ENCODE measurements at regions not wholly inside any gene's neighbourhood (a gene's known extent, or its start where the extent isn't known, plus 50 kb on each side); places are given as distances from the start of the nearest gene placed in this dataset.

- no peak for DNase-seq
Observed at GRCh38 chr12:94777936-94778335, 127.6 kb upstream of the TMCC3 start.

GRCh38 chr12:94775710-94776109, 125.4 kb upstream of the TMCC3 start:
- DNase-seq: no peak

GRCh38 chr12:94771741-94772140, 121.4 kb upstream of the TMCC3 start:
- DNase-seq: no peak

DNA sequence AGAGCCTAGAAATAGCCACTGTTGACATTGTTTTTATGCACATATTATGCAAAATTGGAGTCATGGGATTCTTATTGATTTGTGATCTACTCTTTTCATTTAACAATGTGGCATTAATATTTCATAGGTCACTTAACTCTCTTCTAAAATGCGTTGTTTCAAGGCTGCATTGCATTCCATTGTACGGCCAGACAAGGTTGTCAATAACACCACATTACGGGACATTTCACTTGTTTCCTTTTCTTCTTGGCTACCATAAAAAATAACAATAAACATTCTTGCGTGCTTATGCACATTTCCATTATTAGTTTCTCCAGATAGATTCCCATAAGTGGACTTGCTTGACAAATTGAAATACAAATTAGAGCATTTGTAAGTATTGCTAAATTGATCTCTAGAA, 120.8 kb upstream of the TMCC3 start:
- no peak for DNase-seq

DNA sequence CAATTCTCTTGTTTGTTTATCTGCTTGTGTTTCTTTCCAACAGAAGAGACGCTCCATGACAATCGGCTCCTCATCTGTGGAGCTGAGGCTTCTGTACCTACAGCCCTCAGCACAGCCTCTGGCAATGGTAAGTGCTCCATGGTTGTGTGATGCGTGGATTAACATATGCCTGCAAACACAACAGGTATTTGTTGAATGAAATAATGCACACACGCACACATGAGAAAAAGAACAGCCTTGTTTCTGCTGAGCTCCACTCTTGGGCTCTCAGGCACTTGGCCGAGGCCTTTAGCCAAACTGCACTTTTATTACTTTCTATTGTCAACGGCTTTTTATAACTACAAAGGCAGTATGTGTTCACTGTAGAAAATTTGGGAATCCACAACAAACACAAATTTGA, 120.4 kb upstream of the TMCC3 start:
- DNase-seq: peak; percentile 60

DNA sequence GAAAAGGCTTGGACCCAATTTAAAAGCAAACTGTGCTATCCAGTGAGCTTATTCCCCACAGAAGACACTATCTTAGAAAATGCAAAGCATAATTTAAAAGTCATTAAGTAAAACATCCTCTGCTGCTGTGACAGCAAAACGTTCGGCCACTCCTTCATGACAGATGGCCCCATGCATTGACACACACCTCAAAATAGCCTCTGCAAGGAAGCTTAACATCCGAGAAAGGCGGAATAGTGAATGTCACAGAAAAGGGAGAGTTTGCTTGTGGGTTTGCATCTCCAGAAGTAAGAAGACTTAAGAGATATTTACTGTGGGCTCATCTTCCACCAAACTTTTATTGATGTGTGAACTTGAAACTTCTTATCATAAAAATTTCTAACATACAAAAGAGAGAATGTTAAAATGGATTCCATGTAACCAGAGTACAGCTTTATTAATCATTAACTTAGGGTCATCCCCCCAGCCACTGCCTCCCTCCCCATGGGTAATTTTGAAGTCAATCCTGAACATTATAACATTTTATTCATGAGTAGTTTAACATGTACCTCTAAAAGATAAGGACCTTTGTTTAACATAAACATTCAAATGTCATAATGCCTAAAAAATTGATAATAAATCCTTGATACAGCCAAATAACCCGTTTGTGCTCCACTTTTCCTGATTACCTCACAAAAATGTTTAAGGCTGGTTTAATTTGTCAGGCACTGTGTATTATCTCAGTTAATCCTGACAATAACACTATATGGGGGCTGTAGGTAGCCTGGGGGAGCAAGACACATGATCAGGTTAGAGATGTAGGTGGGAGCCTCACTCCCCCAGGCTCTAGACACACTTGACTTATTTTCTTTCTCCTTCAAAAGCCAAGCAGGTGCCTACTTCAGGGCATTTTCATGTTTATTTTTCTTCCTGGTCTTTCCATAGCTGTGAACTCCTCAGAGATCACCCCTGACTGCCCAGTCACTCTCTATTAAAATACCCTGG, 119.7 kb upstream of the TMCC3 start:
- peak; percentile 48 to 51 for DNase-seq

DNA sequence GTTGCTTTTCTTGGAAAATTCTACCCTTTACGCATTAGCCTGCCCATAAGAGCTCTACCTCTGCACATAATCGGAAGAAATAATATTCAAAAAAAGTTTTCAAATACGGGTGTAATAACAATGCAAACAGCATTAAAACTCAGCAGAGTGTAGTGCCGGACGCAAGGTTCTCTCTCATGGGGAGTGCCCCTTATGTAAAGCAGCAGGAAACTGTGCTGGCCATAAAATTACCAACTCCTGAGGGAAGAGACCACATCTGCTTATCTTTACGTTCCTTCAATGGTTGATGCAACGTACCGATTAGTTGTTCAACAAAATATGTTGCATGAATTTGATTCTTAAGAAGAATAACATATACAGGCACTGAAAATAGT, 118.7 kb upstream of the TMCC3 start:
- DNase-seq: peak; percentile 88 to 89

GRCh38 chr12:94768398-94769046, 118.2 kb upstream of the TMCC3 start:
- DNase-seq: peak; percentile 90 to 91

DNA sequence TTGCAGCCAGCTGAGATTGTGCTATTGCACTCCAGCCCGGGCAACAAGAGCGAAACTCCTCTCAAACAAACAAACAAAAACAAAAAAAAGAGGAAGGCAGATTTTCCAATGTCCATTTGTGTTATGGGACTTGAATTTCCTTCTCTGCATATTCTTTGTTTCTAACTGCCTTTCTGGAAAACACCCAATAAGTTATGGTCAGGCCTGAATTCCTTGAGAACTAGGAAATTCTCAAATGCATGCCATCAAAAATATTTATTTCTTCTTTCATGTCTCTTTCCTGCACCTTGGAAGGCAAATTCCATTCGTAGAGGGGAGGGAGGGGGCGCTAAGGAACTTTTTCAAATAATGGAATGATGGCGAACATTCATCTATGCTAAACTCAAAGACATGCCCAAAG, 117.6 kb upstream of the TMCC3 start:
- DNase-seq: no peak

DNA sequence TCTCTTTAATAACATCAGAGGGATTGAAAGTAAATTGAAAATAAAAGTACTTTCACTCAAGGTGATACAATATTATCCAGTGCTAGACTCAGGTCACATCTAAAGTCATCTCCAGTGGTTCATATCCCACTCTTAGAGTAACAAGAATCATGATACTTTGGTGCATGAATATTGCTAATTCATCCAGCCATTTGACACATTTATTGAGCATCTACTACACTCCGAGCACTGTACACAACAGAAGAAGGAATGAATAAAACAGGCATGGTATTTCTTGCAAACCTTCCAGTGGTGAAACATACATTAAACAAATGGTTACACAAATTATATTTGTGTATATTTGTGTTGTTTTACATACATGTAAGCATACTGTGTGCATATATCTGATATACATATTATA, 116.0 kb upstream of the TMCC3 start:
- no peak for DNase-seq

- DNase-seq: peak; percentile 23 to 60
Observed at GRCh38 chr12:94763462-94763861, 113.1 kb upstream of the TMCC3 start.

GRCh38 chr12:94762943-94763342, 112.6 kb upstream of the TMCC3 start:
- DNase-seq: no peak

DNA sequence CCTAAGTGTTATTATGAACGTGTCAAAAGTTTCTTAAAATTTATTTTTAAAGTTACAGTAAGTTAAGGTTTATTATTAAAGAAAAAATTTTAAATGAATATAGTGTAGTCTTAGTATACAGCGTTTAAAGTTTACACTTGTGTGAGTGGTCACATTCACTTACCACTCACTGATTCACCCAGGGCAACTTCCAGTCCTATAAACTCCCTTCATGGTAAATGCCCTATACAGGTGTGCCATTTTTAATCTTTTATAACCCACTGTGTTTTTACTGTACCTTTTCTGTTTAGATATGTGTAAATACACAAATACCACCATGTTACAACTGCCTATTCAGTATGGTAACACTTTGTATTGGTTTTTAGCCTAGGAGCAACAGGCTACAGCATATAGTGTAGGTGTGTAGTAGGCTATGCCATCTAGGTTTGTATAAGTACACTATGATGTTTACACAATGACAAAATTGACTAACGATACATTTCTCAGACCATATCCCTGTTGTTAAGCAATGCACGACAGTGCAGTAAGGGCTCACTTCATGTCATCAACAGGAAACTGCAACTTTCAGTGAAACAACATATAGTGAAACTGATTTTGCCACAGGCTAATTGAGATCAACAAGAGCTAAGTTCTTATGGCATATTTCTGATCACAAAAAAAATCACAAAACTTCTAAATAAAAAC, 112.0 kb upstream of the TMCC3 start:
- DNase-seq: peak in 1 of 2 experiments; percentile 34

DNA sequence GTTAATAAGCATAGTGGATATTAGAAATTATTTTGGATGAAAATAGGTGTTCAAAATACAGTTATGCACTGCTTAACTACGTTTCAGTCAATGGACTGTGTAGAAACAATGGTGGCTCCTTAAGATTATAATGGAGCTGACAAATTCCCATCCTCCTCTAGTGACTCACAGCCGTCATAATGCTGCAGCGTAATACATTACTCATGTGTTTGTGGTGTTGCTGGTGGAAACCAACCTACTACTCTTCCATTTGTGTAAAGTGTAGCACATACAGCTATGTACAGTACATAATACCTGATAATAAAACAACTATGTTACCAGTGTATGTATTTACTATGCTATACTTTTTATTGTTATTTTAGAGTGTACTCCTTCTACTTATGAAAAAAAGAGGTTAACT, 111.2 kb upstream of the TMCC3 start:
- DNase-seq: no peak

DNA sequence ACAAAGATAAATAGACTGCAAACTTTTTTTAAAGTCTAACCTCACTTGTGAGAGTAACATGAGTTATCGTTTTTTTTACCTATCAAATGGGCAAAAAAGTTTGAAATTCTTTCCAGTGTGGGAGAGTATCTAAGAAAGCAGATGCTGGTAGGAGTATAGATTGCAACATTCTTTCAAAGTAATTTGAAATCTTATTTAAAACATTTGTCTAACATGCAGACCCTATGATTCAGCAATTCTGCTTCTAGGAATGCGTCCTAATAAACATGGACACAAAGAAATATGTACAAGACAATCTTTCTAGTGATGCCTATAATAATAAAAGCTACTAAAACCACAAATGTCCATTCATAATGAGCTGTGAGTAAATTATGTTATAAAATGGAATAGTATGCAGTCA, 110.4 kb upstream of the TMCC3 start:
- DNase-seq: no peak

- DNase-seq: no peak
Observed at GRCh38 chr12:94756789-94757188, 106.4 kb upstream of the TMCC3 start.

DNA sequence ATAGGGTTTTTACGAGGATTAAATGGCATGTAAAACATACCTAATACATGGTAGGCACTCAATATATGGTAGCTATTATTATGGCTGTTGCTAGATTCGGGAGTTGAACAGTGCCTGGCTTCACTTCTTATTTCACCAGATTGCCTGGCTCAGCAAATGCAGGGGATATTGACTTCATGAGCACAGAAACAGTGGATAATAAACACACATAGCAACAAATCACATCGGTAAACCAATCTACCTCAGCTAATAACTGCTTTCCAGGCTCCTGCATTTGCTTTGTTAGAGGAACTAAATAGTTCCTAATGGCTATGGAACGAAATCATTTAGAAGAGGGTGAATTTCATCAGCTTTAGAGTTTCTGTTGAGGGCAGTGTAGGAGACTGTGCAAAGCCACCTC, 105.2 kb upstream of the TMCC3 start:
- DNase-seq: no peak

- DNase-seq: no peak
Observed at GRCh38 chr12:94754653-94755052, 104.3 kb upstream of the TMCC3 start.

GRCh38 chr12:94753036-94753679, 102.8 kb upstream of the TMCC3 start:
- peak in 1 of 2 experiments; percentile 8 for DNase-seq

- DNase-seq: no peak
Observed at GRCh38 chr12:94750864-94751263, 100.5 kb upstream of the TMCC3 start.

GRCh38 chr12:94749890-94750289, 99.5 kb upstream of the TMCC3 start:
- DNase-seq: no peak

GRCh38 chr12:94749455-94749854, 99.1 kb upstream of the TMCC3 start:
- no peak for DNase-seq

All from NCI-H526 (cell line).